HG03135 (cell line): ENCODE measurements at regions not wholly inside any gene's neighbourhood (a gene's known extent, or its start where the extent isn't known, plus 50 kb on each side); places are given as distances from the start of the nearest gene placed in this dataset.

ENCODE experiments used
- ATAC-seq: cut with Tn5 transposase; IDR thresholded peaks from one replicate; pipeline ENCODE4 v1.9.1; 2021; ENCODE audit warnings: mild to moderate bottlenecking, moderate library complexity; ENCODE audit not compliant: unreplicated experiment

DNA sequence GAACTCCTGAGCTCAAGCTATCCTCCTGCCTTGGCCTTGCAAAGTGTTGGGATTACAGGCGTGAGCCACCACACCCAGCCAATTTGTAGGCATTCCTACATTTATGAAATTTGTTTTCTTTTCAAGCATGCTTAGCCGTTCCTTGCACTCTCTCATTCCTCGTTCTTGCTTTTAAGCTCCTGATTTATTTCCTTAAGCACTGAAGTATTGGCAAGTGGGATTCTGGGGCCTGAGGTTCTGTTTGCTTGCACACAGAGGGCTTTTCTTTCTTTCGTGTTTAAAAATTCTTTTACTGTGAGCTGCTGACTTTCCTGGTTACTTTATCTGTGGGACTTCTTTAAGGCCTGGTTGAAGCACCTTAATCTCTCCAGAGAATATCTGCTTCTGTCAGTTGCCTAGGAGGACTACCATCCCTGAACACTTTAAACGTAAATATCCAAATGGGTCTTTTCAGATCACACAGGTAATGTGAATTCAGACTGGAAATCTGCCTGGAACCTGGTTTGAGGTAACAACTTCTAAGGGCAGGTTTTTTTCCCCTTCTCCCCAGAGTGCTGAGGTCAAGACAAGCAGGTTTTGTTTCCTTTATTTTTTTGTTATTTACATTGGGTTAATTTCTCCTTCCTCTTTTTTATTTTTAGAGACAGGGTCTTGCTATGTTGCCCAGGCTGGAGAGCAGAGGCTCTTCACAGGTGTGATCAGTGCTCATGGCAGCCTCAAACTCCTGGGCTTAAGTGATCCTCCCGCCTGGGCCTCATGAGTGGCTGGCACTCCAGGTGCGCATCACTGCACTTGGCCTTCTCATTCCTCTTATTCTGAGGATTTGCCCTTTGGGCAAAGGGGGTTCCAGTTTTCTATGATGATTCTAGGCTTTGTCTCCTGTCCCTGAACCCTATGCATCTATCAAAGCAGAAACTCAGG, 102.9 kb downstream of the PFKFB3 start:
- no peak for ATAC-seq

DNA sequence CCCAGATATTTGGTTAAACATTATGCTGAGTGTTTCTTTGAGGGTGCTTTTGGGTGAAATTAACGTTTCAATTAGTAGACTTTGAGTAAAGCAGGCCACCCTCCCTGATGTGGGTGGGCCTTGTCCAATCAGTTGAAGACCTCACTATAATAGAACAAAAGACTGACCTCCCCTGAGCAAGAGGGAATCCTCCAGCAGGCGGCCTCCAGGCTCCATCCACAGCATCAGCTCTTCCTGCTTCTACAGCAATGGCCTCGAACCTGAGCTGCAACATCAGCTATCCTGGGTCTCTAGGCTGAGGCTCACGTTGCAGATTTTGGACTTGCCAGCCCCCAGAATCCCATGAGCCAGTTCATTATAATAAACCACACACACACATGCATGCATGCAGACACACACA, 104.2 kb downstream of the PFKFB3 start:
- ATAC-seq: no peak

DNA sequence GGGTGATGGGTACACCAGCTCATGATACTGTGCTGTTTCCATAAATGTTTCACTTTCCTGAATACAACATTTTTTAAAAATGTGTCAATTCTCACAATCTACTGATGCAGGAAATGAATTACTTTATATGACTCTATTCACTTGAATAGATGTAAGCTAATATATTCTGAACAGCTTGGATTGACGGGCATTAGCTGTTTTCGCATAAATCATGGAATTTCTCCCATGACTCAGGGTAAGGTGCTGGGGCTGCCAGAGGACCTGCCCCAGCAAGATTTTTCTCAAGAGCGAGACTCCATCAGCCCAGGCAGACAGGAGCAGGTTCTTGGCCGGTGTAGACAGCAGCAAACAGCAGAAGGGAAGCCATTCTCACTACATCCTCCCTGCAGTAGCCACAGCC, 107.1 kb downstream of the PFKFB3 start:
- no peak for ATAC-seq

DNA sequence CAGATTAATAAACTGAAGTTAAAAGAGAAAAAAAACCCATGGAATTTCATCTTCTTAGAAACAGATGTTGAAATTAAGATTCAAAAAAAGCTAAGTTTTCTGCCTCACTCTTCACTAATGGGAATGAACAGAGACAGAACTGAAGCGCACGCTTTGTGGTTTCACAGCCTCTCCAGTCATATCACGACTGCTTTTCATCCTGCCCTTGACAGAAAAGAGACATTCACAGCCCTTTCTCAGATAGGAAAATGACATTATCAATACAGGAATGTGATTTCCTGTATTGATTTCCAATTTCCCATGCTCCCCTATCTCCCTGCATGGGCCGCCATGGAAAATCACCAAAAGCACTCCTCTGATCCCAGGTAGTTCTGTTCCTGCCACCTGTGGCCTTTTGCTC, 108.2 kb downstream of the PFKFB3 start:
- ATAC-seq: no peak

DNA sequence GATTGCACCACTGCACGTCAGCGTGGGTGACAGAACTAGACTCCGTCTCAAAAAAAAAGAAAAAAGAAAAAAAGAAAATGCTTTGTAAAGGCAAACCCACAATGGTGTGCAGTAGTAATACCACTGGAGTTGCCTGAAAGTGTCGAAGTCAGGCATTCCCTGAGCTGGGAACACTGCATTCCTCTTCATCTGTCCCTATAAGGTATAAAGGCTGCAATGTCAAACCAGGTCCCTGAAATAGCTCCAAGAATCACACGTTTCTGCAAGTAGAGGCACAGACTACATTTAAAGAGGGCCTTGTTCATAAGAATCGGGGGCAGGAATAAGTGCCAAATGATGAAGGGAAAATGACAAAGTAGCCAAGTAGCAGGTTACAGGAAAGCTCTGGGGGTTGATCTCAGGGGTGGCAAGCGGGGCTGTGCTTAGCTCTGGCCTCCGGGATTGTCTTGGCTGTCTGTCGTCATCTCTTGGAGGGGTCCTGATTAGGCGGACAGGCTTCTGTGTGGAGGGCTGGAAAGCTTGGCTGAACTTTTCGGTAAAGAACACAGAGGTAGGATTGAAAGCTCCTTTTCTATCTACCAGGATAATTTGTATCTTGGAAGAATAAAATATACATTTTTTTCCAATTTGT, 109.1 kb downstream of the PFKFB3 start:
- no peak for ATAC-seq

DNA sequence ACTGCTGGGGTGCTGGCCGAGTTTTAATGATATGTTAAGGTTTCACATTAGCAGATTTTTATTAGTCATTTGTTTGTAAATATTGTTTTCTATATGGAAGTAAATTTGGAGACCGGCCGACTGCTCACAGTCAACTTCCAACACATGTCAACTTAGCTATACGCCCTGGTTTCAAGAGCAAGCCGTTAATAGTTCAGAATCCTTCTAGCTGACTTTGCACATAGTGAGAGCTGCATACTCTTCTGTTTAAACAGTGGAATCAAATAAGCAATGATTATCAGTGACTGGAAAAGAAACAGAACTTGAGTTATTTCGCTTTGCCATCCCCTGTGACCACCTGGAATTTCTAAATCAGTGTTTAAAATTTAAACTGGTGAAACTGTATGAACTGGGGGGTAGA, 109.9 kb downstream of the PFKFB3 start:
- ATAC-seq: no peak

DNA sequence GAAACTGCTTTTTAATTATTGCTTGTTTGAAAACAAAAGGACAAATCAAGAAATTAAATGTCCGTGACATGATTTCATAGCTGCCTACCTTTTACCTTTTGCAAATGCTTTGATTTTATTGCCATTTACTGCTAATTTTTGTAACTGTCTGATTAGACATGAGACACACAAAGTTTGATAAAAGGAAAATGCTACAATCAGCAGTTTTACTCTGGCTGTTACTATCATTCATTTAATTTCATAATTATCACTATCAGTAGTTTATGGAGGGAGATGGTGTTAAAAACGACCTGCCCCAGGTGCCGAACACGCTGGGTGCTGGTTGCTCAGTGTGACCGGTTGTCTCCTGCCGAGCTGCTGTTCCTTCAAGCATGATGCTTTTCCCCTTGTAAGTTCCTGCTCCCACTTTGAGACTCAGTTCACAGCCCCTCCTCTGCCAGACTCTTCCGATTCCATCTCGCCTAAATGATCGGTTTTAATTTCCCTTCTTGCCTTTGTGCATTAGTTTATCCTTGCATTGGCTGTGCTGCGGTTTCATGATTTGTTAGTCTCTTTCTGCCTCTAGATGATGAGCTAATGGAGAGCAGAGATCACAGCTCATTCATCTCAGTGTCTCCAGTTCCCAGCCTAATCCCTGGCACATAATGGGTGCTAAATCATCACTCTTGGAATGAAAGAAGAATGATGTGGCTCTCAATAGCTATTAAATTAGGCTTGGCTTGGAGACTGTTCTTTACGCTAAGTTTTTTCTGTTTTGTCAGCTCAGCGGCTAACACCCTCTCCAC, 110.6 kb downstream of the PFKFB3 start:
- ATAC-seq: no peak

DNA sequence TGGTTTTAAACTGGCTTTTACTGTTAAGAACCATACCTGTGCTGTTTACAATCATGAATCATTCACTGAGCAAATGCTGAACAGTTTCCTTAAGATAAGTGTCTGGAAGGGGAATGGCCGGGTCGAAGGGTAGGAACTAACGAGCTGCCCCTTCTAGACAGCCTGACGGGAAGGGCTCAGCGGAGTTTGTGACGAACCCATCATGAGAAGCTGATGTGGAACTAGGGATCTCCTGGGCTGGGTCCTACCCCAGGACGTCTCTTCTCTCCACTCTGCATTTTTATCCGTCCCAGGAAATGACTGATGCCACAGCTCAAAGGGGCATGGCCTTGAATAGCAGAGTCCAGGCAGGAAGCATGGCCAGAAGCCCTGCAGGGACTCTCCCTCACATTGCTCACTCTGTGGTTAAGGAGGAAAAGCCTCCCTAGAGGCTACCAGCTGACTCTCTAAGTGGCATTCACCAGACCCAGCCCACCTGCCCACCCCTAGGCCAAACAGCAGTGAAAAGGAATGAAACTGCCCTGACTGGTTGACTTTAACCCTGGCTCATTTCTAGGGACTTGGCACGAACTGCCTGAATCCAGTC, 112.0 kb downstream of the PFKFB3 start:
- ATAC-seq: no peak

DNA sequence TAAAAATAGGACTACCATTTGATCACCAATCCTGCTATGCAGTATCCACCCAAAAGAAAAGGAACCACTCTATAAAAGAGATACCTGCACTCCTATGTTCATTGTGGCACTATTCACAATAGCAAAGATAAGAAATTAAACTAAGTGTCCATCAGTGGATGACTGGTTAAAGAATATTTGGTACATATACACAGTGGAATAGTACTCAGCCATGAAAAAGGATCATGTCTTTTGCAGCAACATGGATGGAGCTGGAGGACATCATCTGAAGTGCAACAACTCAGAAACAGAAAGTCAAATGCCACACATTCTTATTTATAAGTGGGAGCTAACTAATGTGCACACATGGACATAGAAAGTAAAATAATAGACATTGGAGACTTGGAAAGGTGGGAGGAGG, 116.4 kb downstream of the PFKFB3 start:
- no peak for ATAC-seq

DNA sequence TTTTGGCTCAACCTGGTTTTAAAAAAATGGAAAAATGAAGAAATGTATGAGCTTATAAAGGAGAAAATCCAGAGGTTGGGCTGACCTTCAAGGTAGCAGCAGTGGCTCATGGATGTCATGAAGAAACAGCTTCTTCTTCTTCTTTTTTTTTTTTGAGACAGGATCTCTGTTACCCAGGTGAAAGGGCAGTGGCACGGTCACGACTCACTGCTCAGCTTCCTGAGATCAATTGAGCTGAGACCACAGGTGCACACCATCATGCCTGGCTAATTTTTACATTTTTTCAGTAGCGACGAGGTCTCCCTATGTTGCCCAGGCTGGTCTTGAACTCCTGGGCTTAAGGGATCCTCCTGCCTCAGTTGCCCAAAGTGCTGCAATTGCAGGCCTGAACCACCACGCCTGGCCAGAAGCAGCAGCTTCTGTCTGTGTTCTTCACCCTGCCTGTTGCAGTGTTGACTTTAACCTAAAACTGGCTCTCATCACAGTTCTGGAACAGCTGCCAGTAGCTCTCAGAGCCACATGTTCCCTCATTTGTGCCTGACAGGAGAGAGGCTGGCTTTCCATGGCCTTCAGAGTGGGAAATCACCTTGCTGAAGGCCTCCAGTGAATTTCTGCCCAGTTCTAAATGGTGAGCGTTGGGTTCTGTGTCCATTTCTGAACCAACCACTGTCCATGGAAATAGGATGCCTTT, 117.7 kb downstream of the PFKFB3 start:
- ATAC-seq: peak; percentile 59

DNA sequence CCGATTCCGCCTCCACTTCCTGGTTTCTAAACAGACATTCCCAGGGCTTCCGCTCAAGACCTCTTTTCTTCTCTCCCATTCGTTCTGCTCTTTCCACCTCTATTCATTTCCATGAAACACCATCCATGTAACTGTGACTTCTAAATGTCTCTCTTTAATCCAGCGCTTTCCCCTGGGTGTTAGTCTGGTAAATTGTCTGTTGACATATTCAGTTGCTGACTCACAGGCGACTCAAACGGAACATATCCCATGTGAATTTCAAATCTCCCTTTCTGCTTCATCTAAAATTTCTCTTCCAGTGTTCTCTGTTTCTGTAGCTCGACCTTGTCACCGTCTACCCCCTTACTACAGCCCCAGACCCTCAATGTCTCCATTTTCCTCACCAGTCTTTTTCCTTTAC, 119.1 kb downstream of the PFKFB3 start:
- ATAC-seq: no peak

DNA sequence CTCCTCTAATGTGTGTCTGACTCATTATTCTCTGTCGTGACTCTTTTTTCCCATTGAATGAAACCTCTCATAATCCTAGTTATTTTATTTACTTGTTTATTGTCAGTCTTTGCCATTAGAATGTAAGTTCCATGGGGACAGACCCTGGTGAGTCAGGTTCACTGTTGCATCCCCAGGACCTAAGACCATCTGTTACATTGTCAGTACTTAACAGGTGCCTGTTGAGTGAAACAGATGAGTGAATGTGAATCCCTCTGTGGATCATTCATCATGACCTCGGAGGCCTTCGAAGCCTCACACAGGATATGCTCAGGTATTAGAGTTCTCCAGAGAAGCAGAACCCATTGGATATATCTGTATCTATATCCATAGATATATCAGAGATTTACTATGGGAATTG, 120.1 kb downstream of the PFKFB3 start:
- no peak for ATAC-seq

DNA sequence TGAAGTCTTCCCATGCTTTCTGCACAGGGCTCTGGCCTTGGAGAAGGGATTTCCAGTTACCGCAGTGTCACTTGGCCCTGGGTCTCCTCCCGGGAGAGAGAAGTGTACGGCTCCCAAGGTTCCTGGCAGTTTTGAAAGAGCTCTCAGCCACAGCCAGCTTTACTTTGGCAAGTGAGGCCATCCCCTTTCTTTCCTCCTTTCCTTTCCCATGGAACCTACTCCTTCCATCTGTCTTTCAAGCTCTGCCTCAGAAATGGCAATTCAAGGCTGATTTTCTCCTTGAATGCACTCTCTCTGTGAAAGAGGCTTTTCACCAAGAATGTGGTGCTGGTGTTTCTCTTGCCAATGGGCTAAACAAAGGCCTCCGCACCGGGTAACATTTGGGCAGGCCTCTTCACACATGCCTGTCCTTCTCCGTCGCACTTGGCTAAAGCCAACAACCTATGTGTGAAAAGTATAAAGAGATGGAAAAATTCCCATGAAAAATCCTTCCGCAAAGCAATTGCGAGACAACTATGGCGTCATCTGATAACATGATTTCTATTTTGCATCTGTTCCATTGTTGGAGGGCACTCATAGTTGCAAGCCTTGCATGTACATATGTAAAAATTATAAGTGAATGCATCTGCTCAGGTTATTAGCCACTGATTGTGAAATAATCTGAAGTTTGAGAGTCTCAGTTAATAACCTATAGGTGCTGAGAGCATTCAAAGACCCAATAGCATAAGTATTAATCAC, 125.4 kb downstream of the PFKFB3 start:
- no peak for ATAC-seq

DNA sequence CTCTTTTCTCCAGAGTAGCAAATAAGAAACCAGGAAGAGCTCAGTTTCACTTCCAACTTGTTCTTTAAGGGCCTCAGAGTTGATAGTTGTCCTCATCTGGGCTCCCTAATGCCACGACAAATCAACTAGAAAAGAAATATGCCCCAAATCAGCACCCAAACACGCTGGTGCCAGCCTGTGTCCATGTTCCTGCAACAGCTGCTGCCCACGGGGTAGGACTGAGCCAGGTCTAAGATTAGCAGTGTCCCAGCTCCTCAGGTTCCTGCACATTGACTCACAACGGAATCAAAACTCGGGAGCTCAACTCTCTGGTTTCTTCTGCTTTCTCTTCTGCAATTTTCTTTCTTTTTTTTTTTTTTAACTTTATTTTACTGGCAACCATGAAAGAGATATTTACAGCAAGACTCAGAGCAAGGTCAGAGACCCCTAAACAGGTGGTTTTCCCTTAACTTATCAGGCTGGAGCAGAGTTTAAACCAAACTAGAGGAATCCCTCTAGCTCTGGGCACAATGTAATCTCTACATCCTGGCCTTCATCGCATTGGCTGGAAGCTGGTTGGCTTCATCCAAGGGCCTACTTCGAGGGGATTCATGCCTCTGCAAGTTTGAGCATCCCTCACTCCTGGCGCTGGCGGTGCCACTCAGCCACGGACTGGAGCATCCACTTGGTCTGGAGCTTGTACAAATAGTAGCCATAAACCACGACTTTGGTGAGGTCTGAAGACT, 126.1 kb downstream of the PFKFB3 start:
- ATAC-seq: no peak

DNA sequence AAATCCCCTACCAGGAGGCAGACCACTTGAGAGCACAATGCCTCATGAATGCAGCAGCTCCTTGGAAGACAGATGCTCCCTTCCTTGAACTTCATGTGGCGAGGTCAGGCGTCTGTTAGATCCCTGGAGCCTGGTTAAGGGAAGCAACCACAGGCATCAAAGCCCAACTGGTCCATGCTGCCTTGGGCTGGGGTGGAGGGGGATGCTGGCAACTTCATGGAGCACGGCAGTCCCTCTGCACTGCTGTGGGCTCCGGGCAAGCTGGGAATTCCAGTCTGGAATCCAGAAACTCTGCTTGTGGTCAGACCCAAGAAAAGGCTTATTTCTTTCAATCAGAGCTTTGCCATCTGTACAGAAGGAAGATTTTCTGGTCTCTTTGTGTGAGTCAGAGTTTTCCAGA, 130.4 kb downstream of the PFKFB3 start:
- ATAC-seq: no peak

DNA sequence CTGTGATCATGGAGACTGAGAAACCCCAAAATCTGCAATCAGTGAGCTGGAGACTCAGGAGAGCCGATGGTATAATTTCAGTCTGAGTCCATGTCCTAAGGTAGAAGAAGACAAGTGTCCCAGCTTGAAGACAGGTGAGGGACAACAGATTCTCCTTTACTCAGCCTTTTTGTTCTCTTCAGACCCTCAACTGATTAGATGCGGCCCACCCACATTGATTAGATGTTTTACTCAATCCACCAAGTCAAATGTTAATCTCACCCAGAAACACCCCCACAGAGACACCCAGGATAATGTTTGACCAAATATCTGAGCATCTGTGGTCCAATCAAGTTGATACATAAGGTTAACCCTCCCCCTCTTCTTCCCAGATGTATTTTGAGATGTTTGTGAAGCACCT, 131.2 kb downstream of the PFKFB3 start:
- ATAC-seq: no peak

DNA sequence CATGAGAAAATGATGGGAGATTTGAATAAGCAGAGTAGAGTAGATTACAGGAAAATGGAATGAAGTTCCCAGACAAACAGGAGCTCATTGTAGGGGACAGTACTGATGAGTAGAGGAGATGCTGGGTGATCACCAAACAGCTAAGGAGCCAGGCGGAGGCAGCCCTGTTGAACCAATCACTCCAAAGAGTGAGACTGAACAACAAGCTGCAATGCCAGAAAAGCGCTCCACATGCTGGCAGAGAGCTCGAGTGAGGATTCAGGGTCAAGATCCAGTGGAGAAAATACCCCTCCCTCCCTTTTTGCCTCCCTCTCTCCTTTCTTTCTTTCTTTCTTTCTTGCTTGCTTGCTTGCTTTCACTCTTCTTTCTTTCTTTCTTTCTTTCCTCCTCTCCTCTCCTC, 133.3 kb downstream of the PFKFB3 start:
- no peak for ATAC-seq

DNA sequence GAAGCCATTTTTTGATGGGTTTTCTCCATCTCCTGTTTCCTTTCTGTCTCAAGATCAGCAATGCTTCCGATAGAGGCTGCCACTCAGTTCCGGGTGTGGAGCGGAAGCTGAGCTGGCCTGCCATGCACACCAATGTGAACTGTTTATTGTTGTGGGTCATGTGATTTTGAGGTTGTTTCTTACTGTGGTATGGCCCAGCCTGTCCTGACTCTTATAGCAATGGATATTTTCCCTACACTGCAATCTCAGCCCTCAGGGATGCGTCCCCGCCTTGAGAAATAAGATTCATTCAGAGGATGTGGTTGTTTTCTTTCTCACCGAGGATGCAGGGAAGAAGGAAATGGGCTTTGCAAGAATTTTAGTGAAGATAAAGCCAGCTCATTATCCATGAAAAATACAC, 134.7 kb downstream of the PFKFB3 start:
- no peak for ATAC-seq

DNA sequence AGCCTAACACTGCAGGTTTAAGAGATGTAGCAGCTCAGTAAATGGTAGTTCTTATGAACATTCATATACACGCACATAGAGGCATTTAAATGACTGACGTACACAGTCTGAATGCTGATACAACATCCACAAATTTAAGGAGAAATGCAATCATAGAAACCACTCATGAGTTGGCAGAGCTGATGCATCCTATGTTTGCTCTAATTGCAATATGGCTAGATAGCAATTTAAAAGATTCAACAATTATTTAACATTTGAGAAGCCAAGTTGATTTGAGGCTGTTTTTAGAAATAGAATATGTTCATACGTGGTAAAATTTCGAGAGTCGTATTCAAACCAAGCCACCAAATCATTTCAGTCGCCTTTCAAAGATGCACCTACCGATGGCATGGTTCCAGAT, 135.6 kb downstream of the PFKFB3 start:
- no peak for ATAC-seq
